SJCRH30 (cell line): ENCODE measurements at regions not wholly inside any gene's neighbourhood (a gene's known extent, or its start where the extent isn't known, plus 50 kb on each side); places are given as distances from the start of the nearest gene placed in this dataset.

Experiments
- DNase-seq, 2 experiments: peaks; one replicate each; pipeline ENCODE4 v3.0.0-alpha.2; 2015 to 2020
- H3K27ac ChIP-seq: fragments of 250-450 bp; sonication (Bioruptor Pico); 2 replicates; pipeline ENCODE4 v1.5.1; 2020; ENCODE audit warnings: mild to moderate bottlenecking, moderate library complexity
- H3K27me3 ChIP-seq: fragments of 250-450 bp; sonication (Bioruptor Pico); 2 replicates; pipeline ENCODE4 v1.5.1; 2020; ENCODE audit warnings: mild to moderate bottlenecking, moderate library complexity
- H3K36me3 ChIP-seq: fragments of 250-450 bp; sonication (Bioruptor Pico); 2 replicates; pipeline ENCODE4 v1.5.1; 2020; ENCODE audit warnings: mild to moderate bottlenecking, moderate library complexity
- H3K4me1 ChIP-seq: fragments of 250-450 bp; sonication (Bioruptor Pico); 2 replicates; pipeline ENCODE4 v1.5.1; 2020; ENCODE audit warnings: mild to moderate bottlenecking, moderate library complexity
- H3K4me3 ChIP-seq: fragments of 250-450 bp; sonication (Bioruptor Pico); 2 replicates; pipeline ENCODE4 v1.5.1; 2020; ENCODE audit warnings: mild to moderate bottlenecking, moderate library complexity
- H3K9me3 ChIP-seq: fragments of 250-450 bp; sonication (Bioruptor Pico); replicated peaks from 2 replicates; pipeline ENCODE4 v1.5.1; 2020; ENCODE audit warnings: mild to moderate bottlenecking, moderate library complexity

DNA sequence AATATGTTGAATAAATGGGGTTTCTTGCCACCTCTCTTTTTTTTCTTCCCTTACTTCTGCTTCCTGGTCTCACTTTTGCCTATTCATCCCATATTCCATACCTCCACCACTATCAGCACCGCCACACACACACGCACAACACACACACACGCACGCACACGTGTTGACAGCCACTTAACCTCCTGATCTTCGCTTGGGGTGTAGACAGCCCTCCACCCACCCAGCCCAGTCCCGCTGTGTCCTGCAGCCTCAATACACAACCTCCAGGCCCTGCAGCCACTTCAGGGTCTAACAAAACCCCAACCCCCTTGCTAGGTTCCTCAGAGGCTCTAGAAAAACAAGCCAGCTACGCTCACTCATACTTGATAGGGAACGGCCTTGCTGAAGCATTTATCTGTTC, 72.3 kb downstream of the LINC00237 start:
- Histone ChIP-seq H3K4me3 (no peak overlapping the region), H3K36me3 (no peaks in the 10 kb centered on the region), H3K27me3 (no peaks in the 10 kb centered on the region), H3K27ac (no peak overlapping the region), H3K9me3 (no peaks in the 10 kb centered on the region), H3K4me1 (peaks cover 21% of the 10 kb centered on the region)
- no peak for DNase-seq

DNA sequence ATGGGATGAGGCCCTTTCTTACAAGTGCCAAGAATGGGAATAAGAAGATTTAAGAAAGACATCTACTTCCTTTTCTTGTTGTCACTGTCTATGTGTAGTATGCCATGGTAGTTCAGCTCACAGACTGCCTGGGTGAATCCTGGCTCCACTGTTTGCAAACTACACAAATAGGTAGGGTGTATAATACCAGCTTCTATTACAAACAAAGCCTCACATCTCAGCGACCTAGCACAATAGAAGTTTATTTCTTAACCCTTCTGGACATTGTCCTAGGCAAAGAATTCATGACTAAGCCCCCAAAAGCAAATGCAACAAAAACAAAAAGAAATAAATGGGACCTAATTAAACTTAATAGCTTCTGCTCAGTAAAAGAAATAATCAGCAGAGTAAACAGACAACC, 74.5 kb downstream of the LINC00237 start:
- no peak overlapping the region for H3K4me3 ChIP-seq
- H3K9me3 ChIP-seq, result no peaks in the 10 kb centered on the region
- no peak overlapping the region for H3K27ac ChIP-seq
- no peaks in the 10 kb centered on the region for H3K36me3 ChIP-seq
- DNase-seq, result no peak
- H3K27me3 ChIP-seq, result no peaks in the 10 kb centered on the region
- peaks cover 33% of the 10 kb centered on the region for H3K4me1 ChIP-seq

DNA sequence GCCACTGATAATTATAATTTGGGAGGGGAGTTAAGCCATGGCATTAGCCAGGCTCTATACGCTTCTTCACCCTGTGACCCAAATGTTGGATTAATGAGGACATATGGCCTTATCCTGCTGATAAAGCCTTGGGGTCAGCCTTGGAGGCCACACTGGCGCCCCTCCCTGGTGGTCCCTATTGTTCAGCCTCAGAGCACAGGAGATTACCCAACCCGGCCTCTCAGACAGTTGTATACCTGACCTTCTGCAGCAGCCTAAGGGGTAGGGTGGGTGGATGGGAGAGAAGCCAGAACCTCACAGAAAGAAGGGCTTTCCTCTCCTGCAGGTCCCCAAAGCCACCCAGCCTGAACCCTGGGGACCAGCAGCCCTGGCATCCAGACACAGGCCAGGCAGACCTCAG, 76.8 kb downstream of the LINC00237 start:
- Histone ChIP-seq H3K27ac (peak overlapping the region; percentile 57; the same call in 1 of the 2 replicates), H3K4me3 (no peak overlapping the region), H3K36me3 (no peaks in the 10 kb centered on the region), H3K27me3 (no peaks in the 10 kb centered on the region), H3K9me3 (no peaks in the 10 kb centered on the region), H3K4me1 (peaks cover 33% of the 10 kb centered on the region)
- peak; percentile 71 to 72 for DNase-seq

DNA sequence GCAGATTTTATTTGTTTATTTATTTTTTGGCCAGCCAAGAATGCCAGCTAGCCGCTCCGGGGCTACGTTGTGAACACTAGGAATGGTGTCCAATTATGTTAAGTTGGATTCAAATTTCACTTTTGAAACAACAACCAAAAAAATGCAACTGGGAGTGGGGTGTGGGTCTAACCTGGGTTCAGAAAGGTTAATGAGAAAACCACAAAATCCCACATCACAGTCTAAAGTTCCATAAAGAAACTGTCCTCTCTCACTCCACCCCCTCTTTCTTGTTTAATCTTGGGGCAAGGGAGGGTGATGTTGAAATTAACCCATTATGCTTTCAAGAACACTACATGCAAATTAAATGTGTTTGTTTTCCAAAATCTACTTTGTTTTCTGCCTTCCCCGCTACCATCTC, 77.2 kb downstream of the LINC00237 start:
- peak; percentile 37 to 64 for DNase-seq
- H3K36me3 ChIP-seq, result no peaks in the 10 kb centered on the region
- no peak overlapping the region for H3K4me3 ChIP-seq
- H3K9me3 ChIP-seq, result no peaks in the 10 kb centered on the region
- H3K4me1 ChIP-seq, result peaks cover 33% of the 10 kb centered on the region
- H3K27me3 ChIP-seq, result no peaks in the 10 kb centered on the region
- H3K27ac ChIP-seq, result peak overlapping the region; percentile 57; the same call in 1 of the 2 replicates

DNA sequence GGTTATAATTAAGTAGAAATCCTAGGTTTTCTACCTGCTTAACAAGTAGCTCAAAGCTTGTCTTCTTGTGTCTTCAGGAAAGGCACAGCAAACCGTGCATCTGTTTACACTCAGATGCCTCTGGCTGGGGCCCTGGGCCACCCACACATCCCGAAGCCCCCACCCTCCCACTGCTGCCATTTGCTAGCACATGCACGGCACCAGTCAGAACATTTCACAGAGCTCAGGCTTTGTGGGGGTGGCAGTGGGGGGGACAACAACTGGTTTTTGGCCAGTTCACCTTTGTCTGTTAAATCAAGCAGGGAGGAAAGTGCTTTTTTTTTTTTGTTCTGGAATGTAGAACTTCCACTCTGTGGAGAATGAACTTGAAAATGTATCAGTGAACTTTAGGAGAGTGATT, 77.7 kb downstream of the LINC00237 start:
- Histone ChIP-seq H3K9me3 (no peaks in the 10 kb centered on the region), H3K27me3 (no peaks in the 10 kb centered on the region), H3K4me1 (peaks cover 33% of the 10 kb centered on the region), H3K36me3 (no peaks in the 10 kb centered on the region), H3K4me3 (peak overlapping the region; percentile 38; the same call in 1 of the 2 replicates), H3K27ac (peak overlapping the region; percentile 57; the same call in 1 of the 2 replicates)
- DNase-seq, result peak; percentile 74 to 82

DNA sequence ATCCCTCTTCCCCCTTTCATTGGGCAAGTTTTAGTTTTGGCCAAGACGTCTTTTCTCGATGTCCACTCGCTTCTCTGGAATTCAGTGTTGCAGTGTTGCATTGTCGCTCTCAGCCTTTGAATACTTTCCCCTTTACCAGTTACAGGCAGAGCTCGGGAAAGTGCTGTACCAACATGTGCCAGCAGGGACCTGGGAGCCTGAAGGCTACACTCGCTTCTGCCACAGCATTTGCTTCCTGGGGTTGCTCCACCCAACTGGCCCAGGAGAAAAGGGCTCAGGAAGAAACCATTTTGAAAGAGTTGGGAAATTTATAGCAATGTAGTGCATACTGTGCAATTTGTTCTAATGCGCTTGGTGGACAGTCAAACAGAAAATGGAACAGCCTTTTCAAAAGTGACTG, 78.6 kb downstream of the LINC00237 start:
- peak; percentile 86 to 90 for DNase-seq
- Histone ChIP-seq H3K4me1 (peaks cover 33% of the 10 kb centered on the region), H3K9me3 (no peaks in the 10 kb centered on the region), H3K36me3 (no peaks in the 10 kb centered on the region), H3K4me3 (peak overlapping the region; percentile 38), H3K27ac (peak overlapping the region; percentile 57; the same call in 1 of the 2 replicates), H3K27me3 (no peaks in the 10 kb centered on the region)

DNA sequence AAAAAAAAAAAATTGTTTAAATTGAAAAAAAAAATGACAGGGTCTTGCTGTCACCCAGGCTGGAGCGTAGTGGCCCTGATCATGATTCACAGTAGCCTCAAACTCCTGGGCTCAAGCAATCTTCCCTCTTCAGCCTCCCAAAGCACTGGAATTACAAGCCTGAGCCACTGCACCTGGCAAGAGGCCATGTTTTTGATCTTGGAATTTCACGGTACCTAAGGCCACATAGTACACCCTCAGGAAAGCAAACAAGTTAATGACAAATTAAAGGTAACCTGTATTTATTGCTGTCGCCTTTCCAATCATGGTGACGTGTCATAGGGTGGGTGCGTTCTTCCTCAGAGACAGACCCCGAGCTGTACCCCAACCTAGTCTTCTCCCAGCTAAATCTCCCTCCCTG, 79.2 kb downstream of the LINC00237 start:
- Histone ChIP-seq H3K9me3 (no peaks in the 10 kb centered on the region), H3K4me1 (peaks cover 33% of the 10 kb centered on the region), H3K27me3 (no peaks in the 10 kb centered on the region), H3K4me3 (peak overlapping the region; percentile 38), H3K36me3 (no peaks in the 10 kb centered on the region), H3K27ac (peak overlapping the region; percentile 57; the same call in 1 of the 2 replicates)
- peak; percentile 57 to 75 for DNase-seq

DNA sequence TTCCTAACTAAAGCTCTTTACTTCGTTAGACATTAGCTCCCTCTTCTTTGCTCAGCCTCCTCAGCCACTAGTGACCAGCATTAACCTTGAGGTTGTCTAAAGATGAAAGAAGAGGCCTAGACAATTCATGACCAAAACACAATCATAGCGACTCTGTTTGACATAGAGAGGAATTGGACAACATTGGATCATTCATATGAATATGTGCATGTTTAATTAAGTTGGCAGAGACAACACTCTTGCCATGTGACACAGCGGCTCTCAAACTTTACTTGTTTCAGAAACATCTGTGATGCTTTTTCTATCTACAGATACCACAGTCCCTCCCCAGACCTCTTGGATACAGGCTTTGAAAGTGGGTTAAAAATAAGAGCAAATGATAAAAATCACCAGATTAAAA, 81.7 kb downstream of the LINC00237 start:
- no peak for DNase-seq
- no peaks in the 10 kb centered on the region for H3K9me3 ChIP-seq
- H3K27me3 ChIP-seq, result no peaks in the 10 kb centered on the region
- no peak overlapping the region for H3K4me3 ChIP-seq
- peaks cover 18% of the 10 kb centered on the region for H3K4me1 ChIP-seq
- H3K27ac ChIP-seq, result no peak overlapping the region
- H3K36me3 ChIP-seq, result no peaks in the 10 kb centered on the region

DNA sequence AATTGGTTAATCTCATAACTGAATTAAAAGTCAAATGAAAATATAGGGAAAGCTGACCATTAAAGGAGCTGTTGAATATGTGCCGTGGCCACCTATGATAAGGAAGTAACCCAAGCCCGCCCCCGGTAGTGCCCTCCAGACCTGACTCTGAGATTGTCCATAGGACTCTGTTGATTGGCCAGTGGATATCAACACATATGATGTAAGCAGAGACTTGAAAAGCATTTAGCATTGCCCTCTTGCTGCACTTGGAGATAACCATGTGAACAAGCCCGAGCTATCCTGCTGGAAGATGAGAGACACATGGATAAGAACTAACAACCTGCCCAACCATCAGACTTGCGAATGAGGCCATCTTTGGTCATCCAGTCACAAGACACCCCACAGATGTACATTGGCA, 83.2 kb downstream of the LINC00237 start:
- Histone ChIP-seq H3K4me3 (no peak overlapping the region), H3K9me3 (no peaks in the 10 kb centered on the region), H3K27me3 (no peaks in the 10 kb centered on the region), H3K36me3 (no peaks in the 10 kb centered on the region), H3K27ac (no peak overlapping the region), H3K4me1 (peaks cover 9% of the 10 kb centered on the region; the same call in 1 of the 2 replicates)
- DNase-seq, result no peak

DNA sequence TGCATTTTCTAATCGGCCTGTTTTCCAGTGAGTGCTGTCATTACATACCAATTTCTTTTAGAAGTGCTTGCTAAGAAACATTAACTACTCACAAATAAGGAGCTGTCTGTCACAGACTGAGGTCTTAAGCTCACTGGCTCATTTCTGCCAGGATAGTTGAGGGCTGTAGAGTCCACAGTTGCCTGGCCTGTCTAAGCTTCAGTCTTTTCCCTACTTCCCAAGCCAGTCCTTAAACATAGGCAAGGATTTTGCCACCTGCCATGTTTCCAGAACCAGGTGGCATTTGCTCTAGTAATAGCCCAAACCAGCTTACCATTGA, 84.7 kb downstream of the LINC00237 start:
- no peak overlapping the region for H3K27ac ChIP-seq
- H3K27me3 ChIP-seq, result no peaks in the 10 kb centered on the region
- DNase-seq, result no peak
- no peaks in the 10 kb centered on the region for H3K9me3 ChIP-seq
- no peaks in the 10 kb centered on the region for H3K4me1 ChIP-seq
- no peak overlapping the region for H3K4me3 ChIP-seq
- H3K36me3 ChIP-seq, result no peaks in the 10 kb centered on the region

DNA sequence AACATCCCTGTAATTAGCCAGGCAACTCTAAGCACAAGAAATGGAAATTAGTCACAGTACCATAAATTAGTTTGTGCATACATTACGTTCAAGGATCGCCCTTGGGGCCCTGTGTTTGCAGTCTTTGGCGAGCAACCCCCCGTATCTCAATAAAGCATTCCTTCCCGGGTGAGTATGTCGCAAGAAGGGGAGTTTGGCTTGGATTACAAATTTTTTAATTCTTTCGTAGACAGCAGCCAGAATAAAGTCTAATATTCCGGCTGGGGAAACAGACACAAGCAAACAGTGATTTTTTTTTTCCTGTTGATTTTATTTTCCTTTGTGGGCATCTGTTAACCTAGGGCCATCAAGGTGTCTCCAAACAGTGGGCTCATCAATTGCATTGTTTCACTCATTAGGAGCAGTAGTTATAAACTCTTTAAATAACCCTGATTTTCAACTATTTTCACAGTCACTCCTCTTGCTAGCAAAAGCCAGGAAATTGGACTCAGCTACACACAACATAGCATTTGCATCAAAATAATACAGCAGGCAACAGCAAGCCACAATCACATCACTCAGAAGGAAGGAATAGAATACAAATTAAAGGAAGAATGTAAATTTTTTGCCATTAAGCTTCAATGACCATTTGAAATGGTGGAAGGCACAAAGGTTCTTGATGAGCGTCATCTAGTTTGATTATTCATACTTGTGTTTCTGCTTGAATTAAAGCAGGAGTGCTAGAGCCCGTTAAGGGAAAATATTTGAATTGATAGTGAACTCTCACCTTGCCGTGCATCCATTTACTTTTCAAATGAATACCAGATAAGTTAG, 85.3 kb downstream of the LINC00237 start:
- no peak overlapping the region for H3K27ac ChIP-seq
- H3K4me3 ChIP-seq, result no peak overlapping the region
- no peaks in the 10 kb centered on the region for H3K27me3 ChIP-seq
- H3K4me1 ChIP-seq, result no peaks in the 10 kb centered on the region
- no peaks in the 10 kb centered on the region for H3K9me3 ChIP-seq
- no peak for DNase-seq
- H3K36me3 ChIP-seq, result no peaks in the 10 kb centered on the region

DNA sequence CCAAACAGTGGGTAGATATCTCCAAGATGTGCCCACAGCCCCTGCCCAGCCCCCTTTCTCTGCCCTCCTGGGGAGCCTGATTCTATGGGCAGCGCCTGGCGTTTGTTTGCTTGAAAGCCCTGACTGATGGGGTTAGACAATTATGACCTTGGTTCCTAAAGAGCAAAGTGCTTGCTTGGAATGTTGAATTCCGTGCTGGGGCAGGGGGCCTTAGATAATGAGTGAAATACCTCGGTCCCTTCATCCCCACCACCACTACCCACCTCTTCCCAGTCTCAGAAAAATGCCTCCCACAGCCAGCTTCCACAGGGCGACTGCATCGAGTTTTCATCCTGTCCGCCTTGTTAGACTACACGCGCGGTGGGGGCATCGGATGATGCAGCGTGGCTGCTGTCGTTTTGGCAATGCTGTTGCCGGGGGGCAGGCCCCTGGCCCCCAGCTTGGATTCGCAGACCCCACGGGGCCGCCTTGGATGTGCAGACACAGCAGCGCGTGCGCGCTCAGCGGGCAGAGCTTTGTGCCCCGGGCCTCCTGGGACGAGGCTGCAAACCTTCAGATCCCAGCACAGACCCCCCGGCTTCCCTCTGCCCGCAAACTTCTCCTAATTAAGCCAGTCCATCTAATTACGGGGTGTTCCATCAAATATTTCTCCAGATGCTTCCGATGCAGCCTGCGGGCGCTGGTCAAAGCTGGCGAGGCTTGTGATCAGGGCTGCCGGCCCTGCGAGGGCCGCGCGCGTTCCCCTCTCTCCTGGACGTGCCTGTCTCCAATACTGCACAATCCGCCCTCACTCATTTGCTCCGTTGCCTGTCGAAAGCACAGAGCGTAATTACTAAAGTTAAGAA, 86.1 kb downstream of the LINC00237 start:
- DNase-seq, result no peak
- H3K36me3 ChIP-seq, result no peaks in the 10 kb centered on the region
- H3K9me3 ChIP-seq, result no peaks in the 10 kb centered on the region
- no peaks in the 10 kb centered on the region for H3K27me3 ChIP-seq
- no peaks in the 10 kb centered on the region for H3K4me1 ChIP-seq
- H3K4me3 ChIP-seq, result no peak overlapping the region
- no peak overlapping the region for H3K27ac ChIP-seq

DNA sequence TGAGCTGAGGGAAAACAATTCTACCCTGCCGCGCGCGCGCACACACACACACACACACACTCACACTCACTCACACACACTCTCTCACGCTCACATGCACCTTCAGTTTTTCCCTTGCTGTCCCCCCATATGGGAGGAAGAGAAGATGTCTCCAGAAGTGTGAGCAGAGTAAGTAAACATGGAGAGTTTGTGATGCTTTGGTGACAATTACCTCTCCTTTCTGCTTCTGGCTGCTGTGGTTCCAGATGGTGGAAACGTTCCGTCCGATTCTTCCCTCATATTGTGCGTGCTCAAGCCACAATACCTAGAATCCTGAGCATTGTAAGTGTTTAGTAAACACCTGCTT, 86.7 kb downstream of the LINC00237 start:
- no peaks in the 10 kb centered on the region for H3K4me1 ChIP-seq
- no peak for DNase-seq
- H3K9me3 ChIP-seq, result no peaks in the 10 kb centered on the region
- no peaks in the 10 kb centered on the region for H3K36me3 ChIP-seq
- H3K4me3 ChIP-seq, result no peak overlapping the region
- no peak overlapping the region for H3K27ac ChIP-seq
- H3K27me3 ChIP-seq, result no peaks in the 10 kb centered on the region

DNA sequence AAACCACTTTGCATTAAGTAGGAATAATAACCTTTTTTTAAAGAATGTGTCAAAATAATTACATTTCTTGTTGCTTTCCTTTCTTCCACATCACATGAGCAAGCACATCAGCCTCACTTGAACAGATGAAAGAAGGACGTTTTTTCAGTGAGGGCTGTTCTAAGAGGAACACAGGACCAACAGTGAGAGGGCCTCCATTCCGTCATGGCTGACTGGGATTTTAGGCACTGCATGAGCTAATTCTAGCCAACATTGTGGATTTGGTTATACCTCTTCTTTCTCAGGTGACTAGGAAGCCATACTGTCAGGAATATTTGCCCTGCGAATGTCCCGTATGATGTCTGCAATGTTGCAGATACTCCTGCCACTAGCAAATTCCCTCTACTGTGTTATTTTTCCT, 87.6 kb downstream of the LINC00237 start:
- H3K4me3 ChIP-seq, result no peak overlapping the region
- no peak for DNase-seq
- H3K27ac ChIP-seq, result no peak overlapping the region
- H3K9me3 ChIP-seq, result no peaks in the 10 kb centered on the region
- no peaks in the 10 kb centered on the region for H3K4me1 ChIP-seq
- no peaks in the 10 kb centered on the region for H3K27me3 ChIP-seq
- H3K36me3 ChIP-seq, result no peaks in the 10 kb centered on the region

DNA sequence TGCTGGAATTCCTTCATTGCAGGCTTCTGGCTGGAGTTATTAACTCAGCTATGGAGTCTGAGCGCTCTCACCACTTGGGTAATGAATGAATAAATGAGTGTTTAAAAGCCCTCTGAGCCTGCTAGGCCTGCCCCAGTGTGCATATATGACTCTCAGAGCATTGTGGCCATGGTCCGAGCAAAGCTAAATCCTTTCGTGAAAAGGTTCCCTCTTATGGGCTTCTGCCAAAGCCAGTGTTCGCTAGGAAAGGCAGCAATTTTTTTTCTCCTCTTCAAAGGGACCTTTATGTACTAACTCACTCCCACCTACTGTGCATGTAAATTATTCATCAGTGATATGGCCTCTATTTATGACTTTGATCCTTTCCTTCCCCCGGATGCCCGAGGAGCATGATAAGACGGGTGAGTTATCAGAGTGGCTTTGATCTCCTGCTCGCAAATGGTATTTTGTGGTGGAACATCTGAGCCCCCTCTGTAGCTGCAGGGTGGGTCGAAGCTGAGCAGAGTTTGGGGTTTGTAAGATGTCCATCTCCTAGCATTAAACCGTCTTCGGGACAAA, 88.6 kb downstream of the LINC00237 start:
- Histone ChIP-seq H3K4me1 (no peaks in the 10 kb centered on the region), H3K9me3 (no peaks in the 10 kb centered on the region), H3K36me3 (no peaks in the 10 kb centered on the region), H3K27me3 (no peaks in the 10 kb centered on the region), H3K27ac (no peak overlapping the region), H3K4me3 (no peak overlapping the region)
- DNase-seq, result no peak
